Mucosa of descending colon (tissue), 3 donors: ENCODE measurements at regions not wholly inside any gene's neighbourhood (a gene's known extent, or its start where the extent isn't known, plus 50 kb on each side); places are given as distances from the start of the nearest gene placed in this dataset.

Source experiments
- ATAC-seq: fragments of 200-7000 bp; cut with Tn5 transposase; one replicate; pipeline ENCODE4 v1.9.1; 2020; ENCODE audit warnings: mild to moderate bottlenecking, moderate library complexity
- DNase-seq, 3 donors: peaks; one replicate each; pipeline ENCODE4 v3.0.0-alpha.2; 2020
- H3K36me3 ChIP-seq: fragments of 200-600 bp; one replicate; pipeline ENCODE4 v1.8.0; 2021; ENCODE audit warnings: low read depth, mild to moderate bottlenecking
- H3K4me1 ChIP-seq: fragments of 200-600 bp; one replicate; pipeline ENCODE4 v1.8.0; 2021; ENCODE audit warnings: low read depth, mild to moderate bottlenecking
- H3K4me3 ChIP-seq: fragments of 200-600 bp; one replicate; pipeline ENCODE4 v1.8.0; 2021; ENCODE audit warnings: mild to moderate bottlenecking
- H3K9me3 ChIP-seq: fragments of 200-600 bp; one replicate; pipeline ENCODE4 v1.8.0; 2021; ENCODE audit warnings: mild to moderate bottlenecking
- CTCF ChIP-seq: fragments of 200-600 bp; IDR thresholded peaks from one replicate; pipeline ENCODE4 v1.8.0; 2022; ENCODE audit warnings: antibody characterized with exemption, mild to moderate bottlenecking
- intact Hi-C, 2 donors: fragments of 100-400 bp; cut with DNase I in 1 of 2; cut with micrococcal nuclease in 1 of 2; formaldehyde crosslinking; loops; one replicate each; pipeline versions ENCODE4 v1.11.0 to v1.11.1; 2022; cut with DNase I, micrococcal nuclease
- donor health status: DM: no; HTN: no; CAD: no; lungs with moderate emphysema.
- donor health status: DM: no; HTN: no; CAD: no.
- donor health status: DM: no; HTN: yes; CAD: no.

GRCh38 chr1:88179943-88180342 is 504.1 kb upstream of the PKN2 start:
- intact Hi-C loops: loop anchor here in 1 of 2 donors (5.0 kb wide), 1 partner anchor 122 kb away; no protein-coding TSS in a partner anchor
- no peak for TF ChIP-seq CTCF
- Histone ChIP-seq H3K4me3 (no peak overlapping the region), H3K4me1 (no peaks in the 10 kb centered on the region), H3K36me3 (no peaks in the 10 kb centered on the region), H3K9me3 (no peaks in the 10 kb centered on the region)
- ATAC-seq: no peak
- DNase-seq: no peak

GRCh38 chr1:88180449-88181108 is 503.5 kb upstream of the PKN2 start:
- Histone ChIP-seq H3K4me3 (no peak overlapping the region), H3K4me1 (no peaks in the 10 kb centered on the region), H3K36me3 (no peaks in the 10 kb centered on the region), H3K9me3 (no peaks in the 10 kb centered on the region)
- TF ChIP-seq CTCF: peak; percentile 82
- DNase-seq (peak; percentile 71 to 86 (median 85)), ATAC-seq (peak; percentile 99)
- intact Hi-C loops: loop anchor here in 1 of 2 donors (5.0 kb wide), 1 partner anchor 122 kb away; no protein-coding TSS in a partner anchor

DNA sequence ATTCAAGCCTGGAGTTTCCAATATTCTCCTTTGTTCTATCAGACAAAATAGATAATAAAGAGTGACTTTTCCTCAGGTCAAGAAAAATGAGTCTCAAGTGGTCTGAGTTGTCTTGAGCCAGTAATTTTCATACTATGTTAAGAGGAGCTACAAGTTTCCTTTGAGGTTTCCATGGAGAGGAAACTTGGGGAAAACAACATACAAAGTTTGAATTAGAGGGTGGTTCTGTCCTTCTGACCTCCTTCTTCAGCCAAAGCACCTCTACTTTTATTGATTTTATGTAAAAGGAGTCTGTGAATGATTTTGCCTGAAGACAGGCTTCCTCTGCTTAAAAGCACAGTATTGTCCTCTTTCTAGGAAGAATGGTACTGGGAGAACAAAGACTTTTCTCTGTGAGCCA is 497.2 kb upstream of the PKN2 start:
- H3K9me3 ChIP-seq: no peaks in the 10 kb centered on the region
- H3K4me3 ChIP-seq: no peak overlapping the region
- ATAC-seq (no peak), DNase-seq (no peak)
- H3K4me1 ChIP-seq: no peaks in the 10 kb centered on the region
- no peaks in the 10 kb centered on the region for H3K36me3 ChIP-seq
- intact Hi-C loops: no loop called here
- TF ChIP-seq CTCF: no peak

GRCh38 chr1:88188038-88188437 is 496.0 kb upstream of the PKN2 start:
- no peak overlapping the region for H3K4me3 ChIP-seq
- no peak for TF ChIP-seq CTCF
- no peak for ATAC-seq
- DNase-seq: no peak
- no peaks in the 10 kb centered on the region for H3K9me3 ChIP-seq
- no peaks in the 10 kb centered on the region for H3K4me1 ChIP-seq
- intact Hi-C loops: no loop called here
- H3K36me3 ChIP-seq: no peaks in the 10 kb centered on the region

DNA sequence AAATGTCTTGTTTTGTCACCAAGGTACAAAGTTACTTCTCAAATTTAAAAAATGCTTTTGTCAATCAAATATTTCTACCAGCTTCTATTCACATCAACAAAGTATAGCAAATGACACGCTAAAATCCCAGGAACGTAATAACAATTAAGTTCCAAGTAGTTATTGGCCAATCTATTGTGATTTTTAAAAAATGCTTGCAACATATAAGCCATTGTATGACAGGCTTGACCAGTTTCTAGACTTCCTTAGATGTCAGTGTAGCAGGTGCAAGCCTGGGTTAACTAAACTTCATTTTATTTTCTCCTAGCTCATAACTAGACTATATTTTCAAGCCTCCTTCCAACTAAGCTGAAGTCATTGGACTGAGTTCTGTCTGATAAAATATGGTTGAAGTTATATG is 494.5 kb upstream of the PKN2 start:
- ATAC-seq: no peak
- Histone ChIP-seq H3K4me3 (no peak overlapping the region), H3K9me3 (no peaks in the 10 kb centered on the region), H3K4me1 (no peaks in the 10 kb centered on the region), H3K36me3 (no peaks in the 10 kb centered on the region)
- intact Hi-C loops: no loop called here
- no peak for TF ChIP-seq CTCF
- no peak for DNase-seq

- H3K9me3 ChIP-seq: no peaks in the 10 kb centered on the region
- ATAC-seq (peak; percentile 65), DNase-seq (no peak)
- no peaks in the 10 kb centered on the region for H3K4me1 ChIP-seq
- no peak overlapping the region for H3K4me3 ChIP-seq
- no peaks in the 10 kb centered on the region for H3K36me3 ChIP-seq
- intact Hi-C loops: no loop called here
- no peak for TF ChIP-seq CTCF
These were observed 492.2 kb upstream of the PKN2 start for GRCh38 chr1:88191917-88192316.
